ENCODE measurements at regions not wholly inside any gene's neighbourhood (a gene's known extent, or its start where the extent isn't known, plus 50 kb on each side); places are given as distances from the start of the nearest gene placed in this dataset.

DNA sequence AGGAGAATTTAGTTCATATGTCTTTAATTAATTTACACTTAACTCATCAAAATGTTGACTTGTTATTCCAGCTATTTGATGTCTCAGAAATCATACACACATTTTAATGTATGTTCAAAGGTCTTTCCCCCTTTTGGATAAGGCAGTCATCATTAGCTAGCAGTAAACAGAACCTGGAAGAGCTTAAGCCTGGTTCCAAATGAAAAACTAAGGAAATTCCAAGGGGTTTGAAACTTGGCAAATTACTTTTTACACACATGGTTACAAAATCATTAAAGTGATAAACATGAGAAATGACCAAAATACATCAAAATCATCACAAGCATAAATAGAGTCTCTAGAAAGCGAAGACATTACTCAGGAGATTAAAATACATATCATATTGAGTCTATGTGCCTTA is 359.8 kb upstream of the ZNF608 start:
- H3K4me3 Mint-ChIP-seq, result no peak overlapping the region
- DNase-seq (ENCODE audit: low spot score in 2 of 2, unreplicated experiment in 2 of 2), result no peak
- TF ChIP-seq, protein P1, sequence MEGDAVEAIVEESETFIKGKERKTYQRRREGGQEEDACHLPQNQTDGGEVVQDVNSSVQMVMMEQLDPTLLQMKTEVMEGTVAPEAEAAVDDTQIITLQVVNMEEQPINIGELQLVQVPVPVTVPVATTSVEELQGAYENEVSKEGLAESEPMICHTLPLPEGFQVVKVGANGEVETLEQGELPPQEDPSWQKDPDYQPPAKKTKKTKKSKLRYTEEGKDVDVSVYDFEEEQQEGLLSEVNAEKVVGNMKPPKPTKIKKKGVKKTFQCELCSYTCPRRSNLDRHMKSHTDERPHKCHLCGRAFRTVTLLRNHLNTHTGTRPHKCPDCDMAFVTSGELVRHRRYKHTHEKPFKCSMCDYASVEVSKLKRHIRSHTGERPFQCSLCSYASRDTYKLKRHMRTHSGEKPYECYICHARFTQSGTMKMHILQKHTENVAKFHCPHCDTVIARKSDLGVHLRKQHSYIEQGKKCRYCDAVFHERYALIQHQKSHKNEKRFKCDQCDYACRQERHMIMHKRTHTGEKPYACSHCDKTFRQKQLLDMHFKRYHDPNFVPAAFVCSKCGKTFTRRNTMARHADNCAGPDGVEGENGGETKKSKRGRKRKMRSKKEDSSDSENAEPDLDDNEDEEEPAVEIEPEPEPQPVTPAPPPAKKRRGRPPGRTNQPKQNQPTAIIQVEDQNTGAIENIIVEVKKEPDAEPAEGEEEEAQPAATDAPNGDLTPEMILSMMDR (IDR thresholded peaks at IDR 0.05; ENCODE audit: unreplicated experiment), result no peak
- peaks cover 7% of the 10 kb centered on the region for H3K4me1 Mint-ChIP-seq
- no peaks in the 10 kb centered on the region for H3K36me3 Mint-ChIP-seq
- H3K27me3 Mint-ChIP-seq (ENCODE audit: low read depth), result no peaks in the 10 kb centered on the region
- peaks cover 3% of the 10 kb centered on the region for H3K9me3 Mint-ChIP-seq
- H3K27ac Mint-ChIP-seq, result no peak overlapping the region

DNA sequence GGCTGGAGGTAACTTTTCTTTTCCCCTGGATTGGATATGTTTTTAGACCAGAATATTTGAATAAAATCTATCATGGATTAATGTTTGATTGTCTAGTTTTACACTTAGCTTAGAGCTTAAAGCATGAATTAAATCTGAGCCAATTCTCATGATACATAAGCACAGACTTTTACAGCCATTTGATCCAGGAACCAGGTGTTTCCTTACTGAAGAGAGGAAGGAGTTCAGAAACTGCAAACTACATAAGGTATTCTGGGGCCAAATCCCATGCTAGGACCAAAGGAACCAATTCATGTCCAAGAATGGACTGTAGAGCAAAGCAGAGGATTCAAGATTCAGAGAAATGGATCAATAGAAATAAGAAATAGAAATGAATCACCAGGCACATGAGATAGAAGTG is 360.4 kb upstream of the ZNF608 start:
- no peaks in the 10 kb centered on the region for H3K27me3 Mint-ChIP-seq (ENCODE audit: low read depth)
- H3K9me3 Mint-ChIP-seq, result peaks cover 9% of the 10 kb centered on the region
- no peaks in the 10 kb centered on the region for H3K36me3 Mint-ChIP-seq
- H3K4me3 Mint-ChIP-seq, result no peak overlapping the region
- H3K4me1 Mint-ChIP-seq, result peaks cover 7% of the 10 kb centered on the region
- no peak overlapping the region for H3K27ac Mint-ChIP-seq
- TF ChIP-seq, protein P1 (IDR thresholded peaks at IDR 0.05; ENCODE audit: unreplicated experiment), result no peak
- no peak for DNase-seq (ENCODE audit: low spot score in 2 of 2, unreplicated experiment in 2 of 2)

DNA sequence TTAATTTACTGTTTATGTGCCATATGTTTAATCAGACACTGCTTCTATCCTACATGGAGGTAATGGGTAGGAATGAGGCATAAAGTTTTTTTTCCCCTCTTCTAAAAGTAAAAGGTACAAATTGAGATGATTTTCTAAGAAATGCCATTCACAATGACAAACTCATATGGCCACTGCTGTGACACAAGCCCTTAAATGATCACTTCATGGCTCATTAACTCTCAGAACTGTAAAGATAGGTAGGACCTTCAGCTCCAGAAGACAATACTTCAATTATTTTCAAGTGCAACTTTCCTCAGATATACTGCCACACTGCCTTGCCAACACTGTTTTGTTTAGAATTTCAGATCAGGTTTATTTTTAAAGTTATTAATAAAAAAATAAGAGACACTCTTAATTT is 362.9 kb upstream of the ZNF608 start:
- Mint-ChIP-seq H3K27me3 (ENCODE audit: low read depth) (no peaks in the 10 kb centered on the region), H3K36me3 (no peaks in the 10 kb centered on the region), H3K4me3 (no peak overlapping the region), H3K4me1 (peaks cover 2% of the 10 kb centered on the region), H3K9me3 (peaks cover 18% of the 10 kb centered on the region), H3K27ac (no peak overlapping the region)
- TF ChIP-seq, protein P1 (IDR thresholded peaks at IDR 0.05; ENCODE audit: unreplicated experiment), result no peak
- DNase-seq (ENCODE audit: low spot score in 2 of 2, unreplicated experiment in 2 of 2), result no peak

DNA sequence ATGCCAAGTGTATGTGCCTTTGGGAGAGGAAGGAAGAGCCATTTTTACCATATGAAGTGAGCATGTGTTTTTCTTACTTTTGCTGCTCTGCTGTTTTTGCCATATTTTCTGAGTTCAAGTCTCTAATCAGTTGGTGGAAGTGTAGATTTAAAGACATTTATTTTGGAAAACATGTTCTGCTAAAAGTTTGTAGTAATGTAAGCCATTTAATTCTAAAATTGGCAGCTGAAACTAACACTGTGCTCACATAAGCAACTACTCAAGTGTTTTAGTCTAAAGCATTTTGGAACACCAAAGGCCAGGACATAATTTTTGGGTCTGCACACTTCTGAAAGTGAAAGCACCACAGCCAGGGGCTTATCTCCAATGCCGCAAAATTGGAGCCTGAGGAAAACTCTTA is 363.4 kb upstream of the ZNF608 start:
- DNase-seq (ENCODE audit: low spot score in 2 of 2, unreplicated experiment in 2 of 2), result no peak
- no peaks in the 10 kb centered on the region for H3K27me3 Mint-ChIP-seq (ENCODE audit: low read depth)
- no peak overlapping the region for H3K4me3 Mint-ChIP-seq
- H3K27ac Mint-ChIP-seq, result no peak overlapping the region
- H3K9me3 Mint-ChIP-seq, result peaks cover 18% of the 10 kb centered on the region
- TF ChIP-seq, protein P1 (IDR thresholded peaks at IDR 0.05; ENCODE audit: unreplicated experiment), result no peak
- no peaks in the 10 kb centered on the region for H3K36me3 Mint-ChIP-seq
- H3K4me1 Mint-ChIP-seq, result peaks cover 2% of the 10 kb centered on the region

DNA sequence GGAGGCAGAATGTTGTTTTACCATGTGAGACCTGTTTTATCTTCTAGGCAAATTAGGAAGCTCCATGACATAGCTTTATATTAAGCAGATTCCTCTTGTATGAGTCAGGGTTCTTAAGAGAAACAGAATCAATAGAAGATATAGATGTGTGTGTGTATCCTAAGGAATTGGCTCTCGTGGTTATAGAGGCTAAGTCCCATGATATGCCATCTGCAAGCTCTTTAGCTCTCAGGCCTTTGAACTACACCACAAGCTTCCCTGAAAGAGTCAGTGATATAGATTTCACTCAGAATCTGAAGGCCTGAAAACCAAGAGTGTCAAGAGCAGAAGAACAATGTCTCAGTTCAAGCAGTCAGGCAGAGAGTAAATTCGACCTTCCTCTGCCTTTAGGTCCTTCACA is 365.8 kb upstream of the ZNF608 start:
- Mint-ChIP-seq H3K9me3 (peaks cover 18% of the 10 kb centered on the region), H3K27me3 (ENCODE audit: low read depth) (no peaks in the 10 kb centered on the region), H3K4me1 (peaks cover 2% of the 10 kb centered on the region), H3K4me3 (no peak overlapping the region), H3K36me3 (no peaks in the 10 kb centered on the region), H3K27ac (no peak overlapping the region)
- no peak for DNase-seq (ENCODE audit: low spot score in 2 of 2, unreplicated experiment in 2 of 2)
- TF ChIP-seq, protein P1 (IDR thresholded peaks at IDR 0.05; ENCODE audit: unreplicated experiment), result no peak

DNA sequence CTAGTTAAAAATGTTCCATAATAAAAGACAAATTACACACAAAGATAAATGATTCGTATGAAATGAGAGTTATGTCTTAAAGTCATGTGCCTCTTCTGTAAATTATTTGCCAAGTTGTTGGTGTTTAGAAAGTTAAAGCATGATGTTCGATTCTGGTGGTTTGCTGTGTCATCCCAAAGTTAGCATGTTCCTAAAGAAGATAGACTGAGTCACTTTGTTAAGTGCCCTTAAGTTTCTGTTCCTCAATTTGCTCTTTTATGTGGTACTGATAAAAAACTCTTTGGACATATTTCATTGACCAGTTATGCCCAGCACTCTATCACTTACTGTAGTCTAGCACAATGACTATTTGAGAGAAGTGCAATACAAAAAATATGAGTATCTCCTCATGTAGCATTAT is 366.9 kb upstream of the ZNF608 start:
- H3K27ac Mint-ChIP-seq, result no peak overlapping the region
- TF ChIP-seq, protein P1 (IDR thresholded peaks at IDR 0.05; ENCODE audit: unreplicated experiment), result no peak

More for the DNA sequence above, 366.9 kb upstream of the ZNF608 start:
- Mint-ChIP-seq H3K27me3 (ENCODE audit: low read depth) (peaks cover 5% of the 10 kb centered on the region), H3K9me3 (peaks cover 18% of the 10 kb centered on the region), H3K4me3 (no peak overlapping the region), H3K36me3 (no peaks in the 10 kb centered on the region), H3K4me1 (no peaks in the 10 kb centered on the region)
- no peak for DNase-seq (ENCODE audit: low spot score in 2 of 2, unreplicated experiment in 2 of 2)
